Limb (tissue), 2 donors: ENCODE measurements at regions not wholly inside any gene's neighbourhood (a gene's known extent, or its start where the extent isn't known, plus 50 kb on each side); places are given as distances from the start of the nearest gene placed in this dataset.
"Not testable (repeated sequence)": the region's sequence is repeated elsewhere in the genome, so short reads cannot be mapped to it uniquely, and the experiment has no call there.

Experiments
- DNase-seq, 2 donors: peaks; one replicate each; pipeline ENCODE4 v3.0.0-alpha.2; 2016; ENCODE audit errors: extremely low spot score in 2 of 2

GRCh38 chr15:38614621-38615020 lies 50.0 kb upstream of the RASGRP1 start:
- no peak for DNase-seq

GRCh38 chr15:38617831-38618230 lies 53.2 kb upstream of the RASGRP1 start:
- no peak for DNase-seq

GRCh38 chr15:38618242-38618955 lies 53.8 kb upstream of the RASGRP1 start:
- DNase-seq: no peak

DNA sequence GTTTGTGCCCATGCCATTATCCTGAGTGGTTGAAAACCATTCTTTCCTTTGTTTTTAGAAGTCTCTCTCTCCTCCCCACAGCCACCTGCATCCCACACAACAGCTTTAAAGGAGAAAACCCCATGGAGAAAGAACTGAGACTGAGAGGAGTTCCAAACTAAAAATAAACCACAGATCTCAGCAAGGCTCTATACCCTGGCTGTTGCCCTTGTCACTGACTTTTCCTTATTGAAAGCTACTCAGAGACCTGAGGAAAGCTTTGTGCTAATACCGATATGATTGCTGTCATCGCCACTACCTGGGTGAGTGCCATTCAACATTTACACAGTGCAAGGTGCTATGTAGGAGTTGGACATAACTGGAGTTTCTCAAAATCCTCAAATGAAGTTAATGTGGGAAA lies 55.5 kb upstream of the RASGRP1 start:
- no peak for DNase-seq

DNA sequence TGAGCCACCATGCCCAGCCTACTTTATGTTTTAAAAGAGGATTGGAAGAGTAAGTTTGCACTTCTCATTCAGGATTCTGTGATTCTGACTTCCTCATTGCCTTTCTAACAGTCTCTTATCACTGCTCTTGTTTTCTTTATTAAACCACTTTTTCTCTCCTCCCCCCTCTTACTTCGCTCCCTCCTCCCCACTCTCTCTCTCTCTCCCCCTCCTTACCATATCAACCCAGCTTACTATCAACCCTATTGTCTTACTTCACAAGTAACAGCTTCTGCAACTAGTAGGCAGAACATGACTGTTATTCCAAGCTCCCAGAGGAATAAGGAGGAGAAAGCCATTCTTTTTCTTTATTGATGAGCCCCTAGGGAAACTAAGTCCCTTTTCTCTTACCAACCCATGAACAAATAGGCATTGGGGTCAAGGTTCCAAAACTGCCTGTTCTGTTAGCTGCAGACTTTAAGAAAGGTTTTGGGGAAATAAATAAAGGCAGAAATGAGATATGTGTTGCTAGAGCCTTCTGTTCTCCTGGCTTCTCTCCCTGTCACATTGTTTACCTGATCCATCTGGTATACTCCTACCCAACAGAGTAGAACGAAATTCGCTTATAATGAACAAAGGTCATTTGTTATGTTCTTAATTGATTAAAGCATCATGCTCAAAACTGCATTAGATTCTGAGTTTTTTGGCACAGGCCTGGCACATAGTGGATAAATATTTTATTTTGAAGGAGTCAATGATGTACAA lies 56.4 kb upstream of the RASGRP1 start:
- DNase-seq: no peak

GRCh38 chr15:38622304-38622703 lies 57.7 kb upstream of the RASGRP1 start:
- no peak for DNase-seq

GRCh38 chr15:38622908-38623307 lies 58.3 kb upstream of the RASGRP1 start:
- DNase-seq: no peak

DNA sequence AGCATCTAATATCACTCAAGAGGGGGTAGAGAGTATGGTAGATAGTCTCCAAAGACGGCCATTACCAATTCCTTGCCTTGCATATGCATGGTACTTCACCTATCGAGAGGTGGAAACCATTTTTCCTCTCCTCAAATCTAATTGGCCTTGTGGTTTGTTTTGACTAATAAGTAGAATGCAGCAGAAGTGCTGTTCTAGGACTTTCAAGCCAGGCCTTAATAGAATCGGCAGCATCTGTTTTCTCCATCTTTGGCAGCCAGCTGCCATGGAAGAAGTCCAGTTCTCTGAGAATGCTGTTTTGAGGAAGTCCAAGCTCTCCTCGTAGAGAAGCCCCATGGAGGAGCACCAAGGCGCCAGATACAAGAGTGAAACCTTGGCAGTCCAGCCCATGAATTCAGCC lies 59.1 kb upstream of the RASGRP1 start:
- DNase-seq: peak in 1 of 2 donors; percentile 21

DNA sequence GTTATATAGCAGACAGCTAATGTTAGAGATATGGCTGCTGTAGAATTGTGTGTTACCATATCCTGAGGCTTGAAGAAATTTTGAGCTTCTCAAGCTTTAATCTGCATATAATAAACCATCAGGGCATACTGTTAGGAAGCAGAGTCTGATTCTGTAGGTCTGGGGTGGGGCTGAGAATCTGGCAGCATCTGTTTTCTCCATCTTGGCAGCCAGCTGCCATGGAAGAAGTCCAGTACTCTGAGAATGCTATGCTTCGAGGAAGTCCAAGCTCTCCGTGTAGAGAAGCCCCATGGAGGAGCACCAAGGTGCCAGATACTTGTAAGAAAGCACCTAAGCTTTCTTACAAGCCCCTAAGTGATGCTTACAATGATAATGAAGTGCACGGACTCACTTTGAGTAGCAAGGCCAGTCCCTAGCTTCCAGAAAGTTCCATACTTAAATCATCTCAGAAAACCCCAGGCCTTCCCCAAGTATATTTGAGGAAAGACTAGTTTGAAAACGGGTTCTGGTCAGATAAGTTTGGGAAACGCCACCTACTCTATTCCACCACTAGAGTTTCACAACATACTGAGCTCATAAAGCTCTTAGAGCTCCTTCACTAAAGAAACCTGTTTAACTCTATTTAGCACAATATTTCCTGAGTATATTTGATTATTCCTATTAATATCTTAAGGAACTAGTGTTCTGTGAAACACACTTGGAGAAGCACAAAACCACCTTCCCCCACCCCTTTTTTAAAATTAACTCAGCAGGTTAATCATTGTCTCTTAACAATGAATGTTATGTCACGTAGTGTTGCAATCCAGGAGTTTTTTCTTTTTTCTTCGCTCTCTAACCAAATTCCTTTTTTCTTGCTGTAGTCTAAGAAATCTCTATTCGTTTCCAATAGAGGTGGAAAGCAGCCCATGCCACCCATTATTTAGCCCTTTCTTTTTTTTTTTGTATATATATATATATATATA lies 59.9 kb upstream of the RASGRP1 start:
- DNase-seq: no peak

DNA sequence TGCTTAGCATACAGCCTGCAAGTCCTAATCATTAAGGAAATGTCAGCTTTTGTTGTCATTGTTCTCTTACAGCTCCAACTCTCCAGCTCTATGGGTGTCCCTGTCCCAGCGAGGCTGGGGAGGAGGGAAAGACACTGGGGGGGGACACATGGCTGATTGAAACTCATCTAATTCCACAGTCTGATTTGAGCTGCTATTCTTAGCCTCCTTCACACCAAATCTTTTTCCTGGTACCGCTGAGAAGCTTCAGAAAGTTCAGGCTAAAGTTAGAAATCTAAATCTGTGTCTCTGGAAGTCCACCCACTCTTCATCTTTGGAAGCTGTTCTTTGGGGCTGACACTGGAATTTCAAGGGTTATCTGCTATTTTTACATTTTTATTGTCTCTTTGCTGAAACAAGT lies 61.3 kb upstream of the RASGRP1 start:
- no peak for DNase-seq

DNA sequence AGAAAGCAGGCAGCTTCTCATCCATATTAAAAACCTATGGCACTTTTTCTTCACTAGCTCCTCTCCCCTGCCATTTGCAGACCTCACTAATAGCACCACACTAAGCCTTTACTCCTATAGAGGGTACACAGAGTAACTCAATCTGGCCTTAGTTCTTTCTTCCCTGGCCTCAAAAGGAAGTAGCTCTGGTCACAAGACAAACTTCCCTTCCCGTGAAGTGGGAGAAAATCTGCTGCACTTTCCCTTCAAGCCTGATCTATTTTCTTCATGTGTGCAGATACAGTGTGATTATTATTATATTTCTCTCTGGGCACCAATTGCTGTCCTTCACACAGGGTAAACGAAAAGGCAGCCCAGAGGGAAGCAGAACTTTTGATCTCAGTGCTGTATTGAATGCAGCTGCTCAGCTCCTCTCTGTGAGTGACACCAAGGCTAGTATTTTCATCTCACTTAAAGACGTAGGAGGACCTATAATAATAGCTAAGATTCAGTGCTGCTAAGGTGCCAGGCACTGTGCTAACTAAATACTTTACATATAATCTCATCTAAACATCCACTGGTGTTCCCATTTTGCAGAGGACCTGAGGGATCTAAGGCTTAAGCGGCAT lies 61.9 kb upstream of the RASGRP1 start:
- peak in 1 of 2 donors; percentile 3 for DNase-seq

GRCh38 chr15:38627689-38628277 lies 63.2 kb upstream of the RASGRP1 start:
- no peak for DNase-seq

DNA sequence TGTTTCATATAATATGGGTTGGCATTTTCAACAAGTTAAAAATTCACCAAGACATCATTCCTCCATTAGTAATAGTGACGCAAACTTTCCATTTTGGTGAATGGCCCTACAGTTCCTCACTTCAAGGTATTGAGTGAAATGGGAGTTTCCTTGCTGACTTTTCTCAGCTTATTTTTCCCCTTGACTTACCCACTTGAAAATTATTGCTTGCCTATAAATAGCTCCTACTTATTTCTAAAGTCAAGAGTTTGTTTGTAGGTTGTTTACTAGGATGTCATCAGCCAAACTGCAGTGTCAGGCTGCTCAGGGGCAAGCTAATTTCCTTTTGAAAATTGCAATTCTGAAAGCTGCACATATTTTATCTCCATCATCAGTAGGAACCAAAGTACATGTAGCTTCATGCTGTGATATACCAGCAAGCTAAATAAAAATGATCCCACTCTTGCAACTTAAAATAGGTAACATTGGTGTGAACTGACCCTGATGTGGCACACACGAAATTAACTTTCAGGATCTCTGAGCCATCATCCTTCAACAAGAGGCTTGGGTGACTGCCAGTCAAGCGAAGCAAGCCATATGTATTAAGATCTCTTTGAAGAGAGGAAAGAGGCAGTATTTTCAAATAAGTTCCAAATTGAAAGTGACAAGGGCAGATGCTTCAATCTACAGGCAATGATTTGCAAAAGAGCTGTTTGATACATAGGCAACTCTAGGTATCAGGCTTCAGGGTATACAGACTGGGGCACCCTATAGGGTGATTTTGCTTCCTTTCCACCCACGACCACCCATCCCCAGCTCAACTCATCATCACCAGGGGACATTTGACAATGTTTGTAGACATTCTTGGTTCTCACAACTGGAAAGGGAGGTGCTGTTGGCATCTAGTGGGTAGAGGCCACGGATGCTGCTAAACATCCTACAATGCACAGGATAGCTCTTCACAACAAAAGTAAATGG lies 66.8 kb upstream of the RASGRP1 start:
- DNase-seq: no peak

DNA sequence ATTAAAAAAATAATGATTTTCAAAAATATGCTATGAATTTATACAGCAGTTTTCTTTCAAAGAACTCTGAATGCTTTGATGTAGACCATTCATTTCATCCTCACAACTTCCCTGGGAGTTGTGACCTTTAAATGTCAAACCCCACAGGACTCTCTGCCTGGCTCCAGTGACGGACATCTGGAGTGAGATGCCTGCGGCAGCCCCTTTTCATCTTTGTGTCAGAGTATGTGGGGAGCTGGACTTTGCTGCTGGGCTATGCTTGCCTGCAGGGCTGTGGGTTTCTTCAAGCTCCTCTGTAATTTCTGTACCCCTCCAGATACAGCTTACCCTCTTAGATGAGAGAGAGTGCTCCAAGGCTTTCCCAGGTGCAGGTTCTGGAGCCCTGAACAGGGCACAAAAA lies 70.6 kb upstream of the RASGRP1 start:
- DNase-seq: no peak

DNA sequence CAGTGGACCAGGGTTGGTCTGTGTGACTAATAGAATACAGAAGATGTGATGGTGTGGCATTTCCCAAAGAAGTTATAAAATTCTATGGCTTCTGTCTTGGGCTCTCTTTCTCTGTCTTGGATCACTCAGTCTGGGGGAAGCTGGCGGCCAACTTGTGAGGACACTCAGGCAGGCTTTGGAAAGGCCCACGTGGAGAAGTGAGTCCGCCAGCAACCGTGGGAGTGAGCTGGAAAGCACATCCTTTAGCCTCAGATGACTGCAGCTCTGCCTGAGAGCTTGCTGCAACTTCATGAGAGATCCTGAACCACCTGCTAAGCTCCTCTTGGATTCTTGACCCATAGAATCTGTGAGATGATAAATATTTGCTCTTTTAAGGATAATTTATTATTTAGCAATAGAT lies 72.0 kb upstream of the RASGRP1 start:
- no peak for DNase-seq

DNA sequence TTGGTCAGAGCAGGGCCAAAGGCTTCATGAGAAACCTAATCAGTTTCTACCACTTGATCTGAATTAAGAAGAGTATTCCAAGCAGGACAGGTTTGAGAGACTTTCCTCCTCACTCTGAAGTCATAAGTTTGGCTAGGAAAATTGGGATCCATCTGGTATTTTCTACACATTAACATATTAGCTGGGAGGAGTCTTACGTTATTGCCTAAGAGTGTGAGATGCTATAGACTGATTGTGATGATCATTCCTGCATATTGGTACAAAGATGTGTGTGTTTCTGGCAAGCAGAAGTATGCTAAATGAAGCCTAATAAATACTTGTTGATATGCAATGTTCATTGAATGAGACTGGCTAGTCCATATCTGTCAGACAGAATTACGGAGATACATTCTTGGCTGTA lies 73.5 kb upstream of the RASGRP1 start:
- DNase-seq: no peak

DNA sequence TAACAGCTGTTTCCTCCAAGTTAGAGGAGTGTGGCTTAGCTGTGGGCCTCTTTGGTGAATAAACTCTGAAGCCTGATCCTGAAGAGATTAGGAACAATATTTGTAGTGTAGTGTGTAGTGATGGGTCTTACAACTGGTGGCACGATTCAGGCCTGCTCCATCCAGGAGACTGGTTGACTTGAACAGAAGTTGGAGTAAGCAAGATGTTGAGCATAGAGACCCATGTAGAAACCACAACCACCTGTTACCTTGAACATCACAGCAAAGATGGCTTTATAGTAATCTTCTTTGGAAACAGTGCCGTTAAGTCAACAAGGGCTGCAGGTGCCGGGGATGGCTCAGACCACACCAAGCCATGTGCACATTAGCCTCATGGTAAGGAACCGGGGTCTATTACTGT lies 74.2 kb upstream of the RASGRP1 start:
- no peak for DNase-seq

GRCh38 chr15:38642689-38643270 lies 78.2 kb upstream of the RASGRP1 start:
- no peak for DNase-seq

GRCh38 chr15:38644353-38644752 lies 79.7 kb upstream of the RASGRP1 start:
- not testable (repeated sequence) for DNase-seq

DNA sequence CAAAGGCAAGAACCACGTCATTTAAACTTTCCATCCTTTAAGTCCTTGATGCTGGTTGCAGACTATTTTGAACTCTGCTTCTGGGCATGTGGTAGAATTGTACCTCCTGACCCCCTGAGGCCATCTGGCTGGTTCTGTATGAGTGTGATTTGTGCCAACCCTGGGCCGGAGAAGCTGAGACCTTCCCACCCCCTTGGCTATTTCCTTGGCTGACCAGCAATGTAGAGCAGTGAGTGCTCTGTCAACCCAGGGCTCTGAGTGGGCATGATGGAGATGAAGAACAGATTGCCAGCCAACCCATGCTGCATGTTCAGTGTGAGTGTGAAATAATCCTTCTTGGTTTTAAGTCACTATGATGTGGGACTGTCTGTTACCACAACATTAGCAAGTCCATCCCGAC lies 82.1 kb upstream of the RASGRP1 start:
- no peak for DNase-seq
